Ecto neural progenitor cell (in vitro differentiated cells): ENCODE measurements at regions not wholly inside any gene's neighbourhood (a gene's known extent, or its start where the extent isn't known, plus 50 kb on each side); places are given as distances from the start of the nearest gene placed in this dataset.

Source experiments
- DNase-seq: peaks from one replicate; pipeline ENCODE4 v3.0.0-alpha.2; 2018; ENCODE audit warnings: low spot score

DNA sequence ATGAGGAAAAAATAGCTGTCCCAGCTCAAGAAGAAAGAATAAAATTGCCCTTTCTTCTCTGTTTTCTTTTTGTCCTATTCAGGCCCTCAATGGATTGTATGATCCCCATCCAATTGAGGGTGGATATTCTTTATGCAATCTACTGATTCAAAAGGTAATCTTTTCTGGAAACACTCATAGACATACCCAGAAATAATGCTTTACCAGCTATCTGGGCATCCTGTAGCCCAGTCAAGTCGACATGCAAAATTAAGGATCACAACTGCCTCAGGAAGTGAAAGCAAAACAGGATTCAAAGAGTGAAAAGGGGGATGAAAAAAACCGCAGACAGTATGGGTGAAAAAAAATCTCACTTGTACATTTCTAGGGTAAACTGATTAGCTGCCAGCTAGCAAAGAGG is 410.1 kb downstream of the TBC1D32 start:
- DNase-seq: no peak

DNA sequence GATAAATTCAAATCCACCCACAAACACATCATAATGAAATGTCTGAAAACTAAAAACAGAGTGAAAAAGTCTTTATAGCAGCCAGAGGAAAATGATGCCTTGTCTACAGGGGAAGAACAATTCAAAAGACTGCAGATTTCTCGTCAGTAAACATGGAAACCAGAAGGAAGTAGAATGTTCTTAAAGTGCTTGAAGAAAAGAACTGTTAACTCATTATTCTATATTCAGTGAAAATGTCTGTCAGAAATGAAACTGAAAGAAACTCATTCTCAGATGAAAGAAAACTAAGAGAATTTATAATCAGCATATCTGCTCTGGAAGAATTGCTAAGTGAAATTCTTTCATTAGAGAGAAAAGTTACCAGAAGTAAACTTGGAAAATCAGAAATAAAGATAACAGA is 416.1 kb downstream of the TBC1D32 start:
- no peak for DNase-seq

DNA sequence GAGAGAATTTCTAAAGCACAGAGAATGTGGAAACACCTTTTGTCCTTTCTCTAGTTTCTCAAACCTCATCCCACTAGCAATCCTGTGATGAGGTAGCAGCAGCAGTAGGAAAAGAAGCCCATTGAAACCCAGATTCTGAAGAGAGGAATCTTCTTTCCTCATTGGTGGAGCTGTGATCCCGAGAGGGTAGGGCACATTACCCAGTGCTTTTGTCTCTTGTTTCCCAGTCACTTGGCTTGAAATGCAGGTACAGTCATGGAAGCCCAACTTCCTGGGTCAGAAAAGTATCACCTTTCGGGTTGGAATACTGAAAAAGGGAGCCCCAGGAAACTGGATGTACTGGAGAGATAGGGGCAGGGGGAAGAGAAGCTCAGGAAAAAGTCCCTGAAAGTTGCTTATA is 417.4 kb downstream of the TBC1D32 start:
- DNase-seq: no peak

DNA sequence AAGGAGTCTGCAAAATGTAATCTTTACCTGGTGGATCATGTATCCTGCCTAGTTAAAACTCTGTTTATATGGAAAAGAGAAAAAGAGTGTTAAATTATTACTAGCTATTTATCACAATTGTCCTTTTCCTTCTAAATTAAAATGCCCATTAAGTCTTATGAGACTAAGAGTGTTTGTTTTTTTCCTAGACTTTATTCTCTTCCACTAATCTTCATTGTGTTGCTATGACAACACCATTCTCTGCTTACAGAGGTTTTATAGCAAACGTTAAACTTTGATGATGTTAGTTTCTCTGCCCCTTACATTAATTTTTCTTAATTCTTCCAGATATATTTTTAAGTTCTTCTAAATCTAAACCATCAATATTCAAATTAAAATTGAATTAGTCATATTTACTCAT is 420.8 kb downstream of the TBC1D32 start:
- no peak for DNase-seq

DNA sequence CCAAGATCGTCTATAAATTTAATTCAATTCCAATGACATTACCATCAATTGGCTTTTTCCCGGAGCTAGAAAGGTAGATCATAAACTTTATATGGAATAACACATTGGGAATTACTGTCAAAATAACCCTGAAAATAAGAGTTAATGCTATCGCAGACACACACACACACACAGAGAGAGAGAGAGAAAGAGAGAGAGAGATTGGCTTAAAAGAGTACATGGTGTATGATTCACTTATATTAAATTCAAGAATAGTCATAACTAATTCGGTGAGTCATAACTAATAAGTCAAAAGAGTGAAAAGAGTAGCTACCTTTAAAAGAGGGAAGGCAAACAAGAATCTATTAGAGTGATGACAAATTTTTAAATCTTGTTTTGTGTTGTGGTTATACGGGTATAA is 425.5 kb downstream of the TBC1D32 start:
- DNase-seq: no peak

DNA sequence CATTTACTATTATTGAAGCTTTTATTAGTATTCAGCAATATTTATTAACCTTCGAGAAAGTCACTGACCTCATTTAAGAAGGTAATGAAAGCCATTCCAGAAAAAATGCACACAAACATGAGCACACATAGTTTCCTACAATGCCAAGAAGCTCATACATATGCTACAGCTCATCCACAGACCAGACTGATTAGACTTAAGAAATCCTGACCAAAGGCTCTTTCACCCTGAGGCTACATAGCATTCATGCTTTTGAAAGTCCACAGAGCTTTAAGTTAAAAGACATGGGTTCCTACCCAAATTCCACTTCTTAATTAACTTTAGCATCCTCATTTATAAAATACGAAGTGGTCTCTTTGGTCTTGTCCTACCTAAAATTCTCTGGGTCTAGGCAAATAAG is 430.4 kb downstream of the TBC1D32 start:
- DNase-seq: no peak

DNA sequence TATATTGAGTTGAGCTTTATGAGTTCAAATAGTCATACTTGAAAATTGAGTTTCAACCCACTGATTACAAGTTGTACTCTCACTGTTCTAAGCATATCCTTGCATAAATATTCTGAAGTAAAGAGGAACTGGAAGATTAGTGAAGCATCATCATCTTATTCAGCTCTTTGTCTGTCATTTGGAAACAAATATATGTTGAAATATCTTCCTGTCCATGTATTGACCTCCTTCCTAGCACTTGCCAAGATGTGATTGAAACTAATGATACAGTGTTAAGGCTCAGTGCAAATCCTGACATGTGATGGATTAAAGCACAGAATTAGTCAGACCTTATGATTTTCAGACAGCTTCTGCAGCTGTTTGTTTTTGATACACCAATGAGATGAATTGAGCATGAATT is 434.3 kb downstream of the TBC1D32 start:
- no peak for DNase-seq

DNA sequence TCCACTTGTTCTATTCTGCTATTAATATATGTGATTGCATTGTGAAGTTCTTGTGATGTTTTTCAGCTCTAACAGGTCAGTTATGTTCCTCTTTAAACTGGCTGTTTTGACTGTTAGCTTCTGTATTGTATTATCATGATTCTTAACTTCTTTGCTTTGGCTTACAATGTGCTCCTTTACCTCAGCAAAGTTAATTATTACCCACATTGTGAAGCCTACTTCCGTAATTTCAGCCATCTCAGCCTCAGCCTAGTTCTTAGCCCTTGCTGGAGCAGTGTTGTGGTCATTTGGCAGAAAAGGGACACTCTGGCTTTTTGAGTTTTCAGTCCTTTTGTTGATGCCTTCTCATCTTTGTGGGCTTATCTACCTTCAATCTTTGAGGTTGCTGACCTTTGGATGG is 440.2 kb downstream of the TBC1D32 start:
- no peak for DNase-seq

DNA sequence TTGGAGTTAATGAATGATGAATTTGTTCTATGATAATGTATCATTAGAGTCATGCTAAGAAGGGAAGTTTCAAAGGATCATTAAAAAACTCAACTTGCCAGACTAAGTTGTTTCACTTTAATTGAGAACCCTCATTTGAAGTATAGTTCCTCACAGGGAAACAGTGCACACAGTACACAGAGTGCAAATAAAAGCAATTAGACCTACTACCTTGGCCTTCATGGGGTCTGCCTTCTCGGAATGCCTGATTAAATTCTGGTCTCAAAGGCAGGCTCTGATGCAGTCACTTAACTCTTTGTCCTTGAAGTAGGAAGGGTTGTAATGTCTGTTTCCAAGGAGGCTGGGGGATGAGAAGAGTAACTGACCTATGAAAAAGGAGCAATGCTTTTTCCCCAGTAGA is 457.3 kb downstream of the TBC1D32 start:
- no peak for DNase-seq

DNA sequence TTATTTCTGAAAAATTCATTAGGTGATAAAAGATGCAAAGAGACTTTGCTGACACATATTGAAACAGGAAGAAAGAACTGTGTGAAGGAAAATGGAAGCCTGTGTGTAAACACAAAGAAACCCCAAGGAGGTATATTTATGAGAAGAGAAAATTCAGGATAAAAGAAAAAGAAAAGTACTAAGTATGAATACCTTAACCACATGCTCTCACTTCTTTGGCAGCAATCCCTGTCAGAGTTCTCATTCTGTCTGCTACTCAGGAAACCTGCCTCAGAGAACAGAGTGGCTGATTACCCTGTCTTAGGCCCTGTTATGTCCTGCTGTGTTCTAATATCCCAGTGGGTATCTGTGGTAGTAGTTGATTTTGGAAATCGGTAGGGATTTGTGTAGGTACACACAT is 457.9 kb downstream of the TBC1D32 start:
- DNase-seq: no peak

DNA sequence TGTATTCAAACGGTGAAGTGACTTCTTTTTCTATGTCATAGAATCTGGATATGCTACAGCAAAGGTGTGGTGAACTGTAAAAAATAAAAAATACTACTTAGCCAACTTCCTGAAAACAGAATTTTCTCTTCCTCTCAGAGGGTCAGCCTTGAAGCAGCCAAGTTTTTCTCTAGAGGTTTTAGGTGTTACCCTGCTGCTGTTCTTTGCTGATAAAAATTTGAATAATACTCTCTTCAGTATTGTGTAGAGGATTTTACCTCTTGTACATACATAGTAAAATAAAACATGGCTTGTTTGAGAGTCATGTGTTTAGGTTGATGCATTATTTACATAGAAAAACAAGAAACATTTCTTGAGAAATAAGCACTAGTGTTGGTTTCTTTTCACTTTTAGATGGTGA is 458.4 kb downstream of the TBC1D32 start:
- DNase-seq: no peak

DNA sequence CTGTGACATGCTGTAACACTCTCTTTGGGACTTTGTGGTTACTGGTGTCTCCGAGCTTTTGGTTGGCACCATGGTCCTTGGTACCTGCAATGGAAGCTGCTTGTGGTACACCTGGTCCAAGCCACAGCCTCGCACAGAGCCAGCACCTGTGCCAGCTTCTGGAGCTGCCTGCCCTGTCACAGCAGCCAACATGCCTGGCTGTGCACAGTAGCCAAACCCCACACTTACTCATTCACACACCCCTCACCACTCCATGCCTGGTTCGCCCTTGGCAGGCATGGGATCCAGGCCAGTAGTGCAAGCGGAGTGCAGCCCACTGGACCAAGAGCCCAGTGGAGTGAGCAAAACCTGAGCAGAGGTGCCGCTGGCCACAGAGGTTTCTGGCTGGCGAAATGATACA is 459.9 kb downstream of the TBC1D32 start:
- DNase-seq: no peak

DNA sequence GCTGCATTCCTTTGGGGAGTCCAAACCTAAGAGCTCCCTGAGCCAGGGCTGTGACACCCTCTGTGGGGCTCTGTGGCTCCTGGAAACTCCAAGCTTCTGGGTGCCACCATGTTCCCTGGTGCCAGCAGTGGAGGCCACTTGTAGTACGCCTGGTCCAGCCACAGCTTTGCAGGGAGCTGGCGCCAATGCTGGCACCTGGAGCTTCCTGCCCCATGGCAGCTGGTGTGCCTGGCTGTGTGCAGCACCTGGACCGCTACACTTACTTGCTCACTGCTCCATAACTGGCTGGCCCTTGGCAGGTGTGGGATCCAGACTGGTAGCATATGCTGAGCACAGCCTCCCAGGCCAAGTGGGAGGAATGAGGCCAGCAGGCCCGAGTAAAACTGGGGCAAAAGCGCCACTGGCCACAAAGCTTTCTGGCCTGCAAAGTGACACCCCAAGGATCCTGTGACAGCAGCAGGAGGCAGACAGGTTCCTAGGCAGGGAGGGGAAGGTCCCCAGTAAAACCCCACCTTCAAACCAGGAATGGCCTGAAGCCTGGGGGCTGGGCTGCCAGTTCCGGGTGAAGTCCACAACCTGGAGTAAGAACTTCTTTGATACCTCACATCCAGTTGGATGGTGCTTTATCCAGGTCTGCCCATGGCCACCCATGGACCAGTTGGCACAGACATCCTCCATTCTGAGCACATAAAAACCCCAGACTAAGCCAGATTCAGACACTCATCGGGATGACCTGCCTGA is 461.0 kb downstream of the TBC1D32 start:
- no peak for DNase-seq

DNA sequence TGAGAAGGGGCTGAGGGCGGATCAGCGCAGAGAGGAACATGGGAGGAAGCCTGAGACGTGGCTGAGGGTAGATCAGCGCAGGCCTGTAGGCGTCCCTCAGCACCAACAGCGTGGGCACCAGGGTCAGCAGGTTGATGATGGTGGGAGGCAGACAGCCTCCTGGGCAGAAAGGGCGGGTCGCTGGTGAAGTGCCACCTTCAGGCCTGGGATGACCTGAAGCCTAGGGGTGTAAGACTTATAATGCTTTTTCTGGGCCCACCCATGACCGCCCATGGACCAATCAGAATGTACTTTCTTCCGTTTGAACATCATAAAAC is 462.1 kb downstream of the TBC1D32 start:
- DNase-seq: no peak

DNA sequence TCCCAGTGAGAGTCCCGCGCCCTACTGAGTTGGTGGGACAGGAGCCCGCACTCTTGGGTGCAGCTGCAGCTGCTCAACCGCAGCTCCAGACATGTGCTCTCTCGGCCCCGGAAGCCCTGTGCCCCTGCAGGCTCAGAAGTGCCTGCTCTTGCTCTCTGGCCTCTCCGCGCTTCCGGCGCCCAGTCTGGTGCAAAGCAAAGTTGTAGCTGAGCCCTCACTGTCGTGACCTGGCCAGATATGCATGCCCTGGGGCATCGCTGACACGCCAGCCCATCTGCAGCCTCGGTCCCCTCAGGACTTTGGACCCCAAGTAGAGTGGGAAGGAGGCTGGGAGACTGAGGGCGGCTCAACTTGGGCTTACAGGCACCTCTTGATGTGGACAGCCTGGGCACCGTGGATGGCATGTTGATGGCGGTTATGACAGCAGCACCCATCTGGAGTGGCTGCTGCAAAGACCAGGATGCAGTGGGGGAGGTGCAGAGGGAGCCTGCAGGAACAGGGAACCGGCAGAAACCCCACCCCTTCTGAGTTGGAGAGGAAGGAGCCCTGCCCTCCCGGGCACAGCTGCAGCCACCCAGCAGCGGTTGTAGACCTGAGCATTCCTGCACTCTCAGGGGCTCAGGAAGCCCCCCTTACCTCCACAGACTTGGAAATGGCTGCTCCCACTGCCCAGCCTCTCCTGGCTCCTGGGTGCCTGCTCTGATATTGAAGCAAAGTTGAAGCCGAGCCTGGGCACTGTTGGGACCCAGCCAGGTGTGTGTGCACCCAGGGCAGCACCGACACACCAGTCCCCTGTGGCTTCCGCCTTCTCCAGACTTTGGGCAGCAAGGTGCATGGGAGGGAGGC is 462.6 kb downstream of the TBC1D32 start:
- DNase-seq: no peak

DNA sequence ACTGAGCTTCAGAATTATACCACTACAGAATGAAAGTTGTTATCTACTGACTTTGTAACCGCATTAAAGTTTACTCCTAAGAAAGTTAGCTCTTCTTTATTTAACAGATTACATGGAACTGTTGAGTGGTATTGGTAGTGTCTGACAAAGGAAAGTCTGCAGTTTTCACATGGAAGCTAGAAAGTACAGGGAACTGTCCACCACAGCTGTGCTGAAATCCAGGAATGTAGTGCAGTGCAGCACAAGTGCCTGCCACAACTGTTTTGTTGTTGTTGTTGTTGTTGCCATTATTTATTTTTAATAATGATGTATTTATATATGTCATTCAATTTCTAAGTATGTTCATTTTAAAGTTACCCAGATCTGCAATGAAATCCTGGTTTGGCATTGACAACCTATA is 464.9 kb downstream of the TBC1D32 start:
- DNase-seq: peak; percentile 45

DNA sequence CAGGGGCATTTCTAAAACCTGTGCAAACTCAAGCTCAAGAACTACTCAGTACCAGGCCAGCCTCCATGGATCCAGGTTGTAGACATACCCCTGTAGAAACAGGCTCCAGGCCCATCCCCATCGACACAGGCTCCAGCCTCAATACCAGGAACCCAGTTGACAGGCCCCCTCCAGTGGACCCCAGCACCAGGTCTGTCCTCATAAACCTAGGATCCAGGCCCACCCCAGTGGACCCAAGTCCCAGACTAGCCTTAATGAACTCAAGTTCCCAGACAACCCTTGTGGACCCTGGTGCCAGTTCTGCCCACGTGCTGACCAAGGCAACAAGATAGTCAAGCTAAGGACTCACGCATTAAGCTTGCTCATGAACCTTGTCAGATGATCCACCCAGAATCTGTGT is 476.9 kb downstream of the TBC1D32 start:
- no peak for DNase-seq

DNA sequence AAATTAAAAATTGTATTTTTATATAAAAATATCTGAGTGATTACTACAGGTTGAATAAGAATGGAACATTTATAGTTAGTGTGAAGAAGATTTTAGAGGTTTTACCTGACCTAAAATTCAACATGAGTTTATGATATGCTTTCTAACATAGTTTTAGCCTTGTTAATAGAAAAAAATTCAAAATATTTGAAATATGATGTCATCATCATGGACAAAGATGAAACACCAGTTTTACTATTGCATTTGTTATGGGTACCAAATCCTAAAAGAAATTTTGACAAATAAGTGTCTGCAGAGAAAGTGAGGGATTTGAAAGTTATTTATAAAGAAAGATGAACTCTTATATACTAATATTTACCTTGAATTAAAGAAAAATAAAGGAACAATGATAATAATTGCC is 479.7 kb downstream of the TBC1D32 start:
- DNase-seq: no peak

DNA sequence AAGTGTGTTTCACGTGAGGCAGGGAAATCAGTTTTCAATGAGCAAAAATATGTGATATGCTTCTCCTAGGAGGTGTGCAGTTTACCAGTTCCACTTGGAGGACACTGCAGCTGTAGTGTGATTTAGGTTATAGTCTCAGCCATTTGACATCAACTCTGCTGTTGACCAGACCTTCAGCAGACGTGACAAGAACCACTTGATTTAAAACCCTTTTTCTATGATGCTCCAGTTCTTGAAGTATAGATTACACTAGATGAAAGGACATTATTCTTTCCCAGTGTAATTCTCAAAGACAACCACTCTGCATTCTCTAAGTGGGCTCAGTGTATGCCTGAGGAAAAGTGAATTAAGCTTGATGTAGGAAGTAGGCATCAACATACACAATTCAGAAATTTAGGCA is 480.8 kb downstream of the TBC1D32 start:
- no peak for DNase-seq

DNA sequence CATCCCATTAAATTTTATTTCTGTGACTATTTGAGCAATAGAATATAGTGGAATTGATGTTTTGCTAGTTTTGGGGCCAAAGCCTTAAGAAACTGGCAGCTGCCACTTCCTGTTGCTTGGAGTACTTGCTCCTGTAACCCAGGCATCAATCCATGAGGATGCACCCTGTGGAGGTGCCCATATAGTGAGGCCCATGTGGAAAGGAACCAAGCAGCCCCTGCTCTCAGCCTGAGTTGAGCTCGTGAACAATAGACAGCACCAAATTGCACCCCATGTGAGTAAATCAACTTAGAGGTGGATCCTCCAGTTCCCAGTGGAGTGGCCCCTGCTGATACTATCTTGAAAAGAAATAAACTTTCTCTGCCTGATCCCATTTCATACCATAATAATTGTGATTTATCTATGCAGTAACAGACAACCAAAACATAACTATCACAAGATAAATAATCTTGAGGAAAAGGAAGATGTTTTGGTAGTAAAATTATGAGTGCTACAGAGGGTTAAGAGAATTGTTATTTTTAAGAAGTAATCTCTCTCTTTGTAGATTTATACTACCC is 481.9 kb downstream of the TBC1D32 start:
- no peak for DNase-seq

DNA sequence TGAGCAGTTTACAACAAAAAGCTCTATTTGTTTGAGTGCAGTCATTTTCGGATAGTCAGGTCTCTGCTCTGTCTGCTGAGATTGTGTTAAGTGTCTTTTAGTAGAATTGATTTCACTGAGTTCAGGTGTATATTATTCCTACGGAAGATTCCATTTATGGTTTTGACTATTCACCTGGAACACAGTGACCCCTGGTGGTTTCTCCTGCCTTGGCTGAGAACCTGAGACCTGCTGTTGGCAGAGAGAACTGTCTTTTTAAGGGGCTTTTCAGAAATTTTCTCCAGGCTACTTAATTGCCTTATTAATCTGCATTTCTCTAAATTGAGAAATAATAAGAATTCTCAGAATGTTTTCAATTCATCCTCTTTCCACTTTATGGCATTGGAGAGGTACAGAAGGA is 508.0 kb downstream of the TBC1D32 start:
- DNase-seq: no peak

DNA sequence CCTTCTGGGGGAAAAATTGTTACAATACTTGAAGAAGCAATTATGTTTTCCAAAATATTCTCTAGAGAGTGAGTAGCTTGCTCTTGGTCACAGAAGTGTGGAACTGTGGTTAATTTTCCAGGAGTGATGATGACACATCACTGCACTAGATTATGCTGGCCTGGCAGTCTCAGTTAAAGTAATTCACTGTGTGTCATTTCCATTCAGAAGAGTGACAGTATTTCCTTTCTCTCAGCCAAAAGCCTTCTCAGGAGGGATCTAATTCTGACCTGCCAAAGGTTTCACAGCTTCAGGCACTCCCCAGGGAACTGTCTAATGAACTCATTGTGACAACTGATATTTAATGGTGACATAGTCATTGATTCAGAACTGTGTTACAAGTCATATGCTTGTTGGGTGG is 517.5 kb downstream of the TBC1D32 start:
- no peak for DNase-seq

DNA sequence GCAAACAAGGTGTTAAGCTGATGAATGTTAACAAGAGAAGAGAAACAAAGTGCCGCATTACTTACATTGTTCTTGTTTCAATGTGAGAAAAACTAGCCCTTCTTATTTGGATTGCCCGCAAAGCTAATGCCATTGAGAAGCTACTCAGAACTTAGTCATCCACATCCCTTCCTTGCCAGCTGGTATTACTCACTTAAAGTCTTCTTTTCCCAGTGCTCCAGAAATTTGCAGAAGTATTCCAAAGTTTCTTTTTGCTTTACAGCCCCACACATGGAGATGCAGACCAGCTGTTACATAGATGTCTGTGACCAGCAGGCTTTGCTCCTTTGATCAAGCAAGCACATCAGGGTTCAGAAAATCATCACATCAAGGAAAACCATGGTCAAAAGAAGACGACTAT is 529.0 kb downstream of the TBC1D32 start:
- no peak for DNase-seq

DNA sequence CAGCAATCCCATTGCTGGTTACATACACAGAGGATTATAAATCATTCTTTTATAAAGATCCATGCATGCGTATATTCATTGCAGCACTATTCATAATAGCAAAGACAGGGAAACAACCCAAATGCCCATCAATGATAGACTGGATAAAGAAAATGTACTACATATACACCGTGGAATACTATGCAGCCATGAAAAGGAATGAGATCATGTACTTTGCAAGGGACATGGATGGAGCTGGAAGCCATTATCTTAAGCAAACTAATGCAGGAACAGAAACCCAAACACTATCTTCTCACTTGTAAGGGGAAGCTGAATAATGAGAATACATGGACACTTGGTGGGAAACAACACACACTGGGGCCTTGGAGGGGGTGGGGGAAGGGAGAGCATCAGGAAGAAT is 529.7 kb downstream of the TBC1D32 start:
- DNase-seq: no peak
